H9 (cell line): ENCODE measurements at regions not wholly inside any gene's neighbourhood (a gene's known extent, or its start where the extent isn't known, plus 50 kb on each side); places are given as distances from the start of the nearest gene placed in this dataset.

Source experiments
- DNase-seq: peaks from one replicate; pipeline ENCODE4 v3.0.0-alpha.2; 2017
- H2AFZ ChIP-seq: one replicate; pipeline ENCODE4 v1.6.1; 2013; ENCODE audit warnings: mild to moderate bottlenecking, low read length, control low read depth, moderate library complexity
- H2AK5ac ChIP-seq: 2 replicates; pipeline ENCODE4 v1.6.1; 2013; ENCODE audit warnings: low read length, control low read depth, mixed read lengths; ENCODE audit not compliant: insufficient read length
- H2BK120ac ChIP-seq: one replicate; pipeline ENCODE4 v1.6.1; 2013; ENCODE audit warnings: low read depth, mild to moderate bottlenecking, low read length, control low read depth, inconsistent platforms; ENCODE audit not compliant: poor library complexity, severe bottlenecking
- H2BK12ac ChIP-seq: 2 replicates; pipeline ENCODE4 v1.6.1; 2013; ENCODE audit warnings: low read length, control low read depth, mixed read lengths, low read depth; ENCODE audit not compliant: insufficient read length
- H2BK15ac ChIP-seq: 2 replicates; pipeline ENCODE4 v1.6.1; 2013; ENCODE audit warnings: low read depth, low read length, control low read depth
- H2BK20ac ChIP-seq: one replicate; pipeline ENCODE4 v1.6.1; 2013; ENCODE audit warnings: low read depth, mild to moderate bottlenecking, low read length, control low read depth, inconsistent platforms; ENCODE audit not compliant: poor library complexity, severe bottlenecking
- H2BK5ac ChIP-seq: 2 replicates; pipeline ENCODE4 v1.6.1; 2013; ENCODE audit warnings: low read length, control low read depth, mixed read lengths; ENCODE audit not compliant: insufficient read length
- H3K14ac ChIP-seq: 2 replicates; pipeline ENCODE4 v1.6.1; 2013; ENCODE audit warnings: low read length, control low read depth; ENCODE audit not compliant: insufficient read depth
- H3K18ac ChIP-seq: 2 replicates; pipeline ENCODE4 v1.6.1; 2013; ENCODE audit warnings: low read depth, mild to moderate bottlenecking, mixed read lengths, low read length, control low read depth; ENCODE audit not compliant: insufficient read length
- H3K23ac ChIP-seq: 2 replicates; pipeline ENCODE4 v1.6.1; 2013; ENCODE audit warnings: low read length, control low read depth, mixed read lengths, low read depth; ENCODE audit not compliant: insufficient read length
- H3K23me2 ChIP-seq: 2 replicates; pipeline ENCODE4 v1.6.1; 2013; ENCODE audit warnings: low read depth, mild to moderate bottlenecking, mixed read lengths, low read length, control low read depth; ENCODE audit not compliant: insufficient read length, poor library complexity, severe bottlenecking
- H3K27ac ChIP-seq: 2 replicates; pipeline ENCODE4 v1.5.1; 2013; ENCODE audit warnings: low read length, control low read depth, mixed read lengths, low read depth; ENCODE audit not compliant: insufficient read length
- H3K27me3 ChIP-seq: 2 replicates; pipeline ENCODE4 v1.6.1; 2013; ENCODE audit warnings: low read length, control low read depth, inconsistent platforms; ENCODE audit not compliant: insufficient read depth
- H3K4ac ChIP-seq: 2 replicates; pipeline ENCODE4 v1.6.1; 2013; ENCODE audit warnings: low read depth, mild to moderate bottlenecking, control low read depth, inconsistent platforms, low read length, moderate library complexity
- H3K4me1 ChIP-seq: 2 replicates; pipeline ENCODE4 v1.6.1; 2013; ENCODE audit warnings: low read length, control low read depth, inconsistent platforms; ENCODE audit not compliant: insufficient read depth
- H3K4me2 ChIP-seq: 2 replicates; pipeline ENCODE4 v1.6.1; 2013; ENCODE audit warnings: low read length, control low read depth, mixed read lengths; ENCODE audit not compliant: insufficient read length, insufficient read depth
- H3K56ac ChIP-seq: 2 replicates; pipeline ENCODE4 v1.6.1; 2013; ENCODE audit warnings: low read depth, mild to moderate bottlenecking, mixed read lengths, low read length, control low read depth; ENCODE audit not compliant: insufficient read length
- H3K79me1 ChIP-seq: 2 replicates; pipeline ENCODE4 v1.6.1; 2013; ENCODE audit warnings: low read depth, mild to moderate bottlenecking, moderate library complexity, low read length, control low read depth, inconsistent platforms; ENCODE audit not compliant: insufficient read depth, poor library complexity, severe bottlenecking
- H3K79me2 ChIP-seq: 2 replicates; pipeline ENCODE4 v1.6.1; 2013; ENCODE audit warnings: low read length, control low read depth, inconsistent platforms; ENCODE audit not compliant: insufficient read depth
- H3K9ac ChIP-seq: 2 replicates; pipeline ENCODE4 v1.6.1; 2013; ENCODE audit warnings: low read length, control low read depth, mixed read lengths; ENCODE audit not compliant: insufficient read length; ENCODE audit errors: extremely low read depth
- H3K9me3 ChIP-seq: one replicate; pipeline ENCODE4 v1.6.1; 2013; ENCODE audit warnings: low read depth, low read length, inconsistent platforms; ENCODE audit not compliant: control insufficient read depth
- H3T11ph ChIP-seq: one replicate; pipeline ENCODE4 v1.6.1; 2013; ENCODE audit warnings: mild to moderate bottlenecking, low read length, control low read depth, inconsistent platforms
- H4K20me1 ChIP-seq: one replicate; pipeline ENCODE4 v1.6.1; 2013; ENCODE audit not compliant: control insufficient read depth, insufficient read length, insufficient read depth
- H4K5ac ChIP-seq: 2 replicates; pipeline ENCODE4 v1.6.1; 2013; ENCODE audit warnings: low read depth, mild to moderate bottlenecking, mixed read lengths, low read length, control low read depth; ENCODE audit not compliant: insufficient read length
- H4K8ac ChIP-seq: replicated peaks from 2 replicates; pipeline ENCODE4 v1.6.1; 2013; ENCODE audit warnings: low read length, control low read depth, mixed read lengths, low read depth; ENCODE audit not compliant: insufficient read length
- H4K91ac ChIP-seq: 2 replicates; pipeline ENCODE4 v1.6.1; 2013; ENCODE audit warnings: low read depth, mild to moderate bottlenecking, moderate library complexity, mixed read lengths, low read length, control low read depth; ENCODE audit not compliant: insufficient read length
- H3K27ac Mint-ChIP-seq, 3 experiments: 2 replicates in 2 of 3; 3 replicates in 1 of 3; pipeline ENCODE4 v1.8.0; 2020 to 2021; ENCODE audit warnings: mixed read lengths in 3 of 3, mild to moderate bottlenecking in 1 of 3, moderate library complexity in 1 of 3
- H3K27me3 Mint-ChIP-seq: 2 replicates; pipeline ENCODE4 v1.8.0; 2021; ENCODE audit warnings: low read depth, mild to moderate bottlenecking, moderate library complexity, mixed read lengths
- H3K36me3 Mint-ChIP-seq, 3 experiments: 2 replicates in 2 of 3; 3 replicates in 1 of 3; pipeline ENCODE4 v1.8.0; 2020 to 2021; ENCODE audit warnings: low read depth in 3 of 3, mixed read lengths in 3 of 3; ENCODE audit not compliant: insufficient read depth in 1 of 3
- H3K4me1 Mint-ChIP-seq, 2 experiments: 2 replicates each; pipeline ENCODE4 v1.8.0; 2020; ENCODE audit warnings: mixed read lengths in 2 of 2
- H3K4me3 Mint-ChIP-seq, 2 experiments: 2 replicates in 1 of 2; 3 replicates in 1 of 2; pipeline ENCODE4 v1.8.0; 2020 to 2021; ENCODE audit warnings: mild to moderate bottlenecking in 2 of 2, mixed read lengths in 2 of 2, moderate library complexity in 1 of 2
- H3K9me3 Mint-ChIP-seq, 2 experiments: 2 replicates in 1 of 2; 3 replicates in 1 of 2; pipeline ENCODE4 v1.8.0; 2020; ENCODE audit warnings: mild to moderate bottlenecking in 2 of 2, mixed read lengths in 2 of 2, moderate library complexity in 1 of 2
- CTCF ChIP-seq: fragments of 200-600 bp; sonication (generic); conservative IDR thresholded peaks from 3 replicates; pipeline ENCODE4 v1.8.0; 2021; ENCODE audit warnings: antibody characterized with exemption, mild to moderate bottlenecking
- WGBS: extraction: QIAGEN DNeasy Blood & Tissue Kit; methylation state at CpG from one replicate; pipeline ENCODE4 v1.1.7; 2013; ENCODE audit warnings: missing lambda C conversion rate, low lambda C conversion rate, mixed read lengths; ENCODE audit not compliant: insufficient read length; ENCODE audit errors: extremely low coverage; 5-methylcytosine and 5-hydroxymethylcytosine counted together

DNA sequence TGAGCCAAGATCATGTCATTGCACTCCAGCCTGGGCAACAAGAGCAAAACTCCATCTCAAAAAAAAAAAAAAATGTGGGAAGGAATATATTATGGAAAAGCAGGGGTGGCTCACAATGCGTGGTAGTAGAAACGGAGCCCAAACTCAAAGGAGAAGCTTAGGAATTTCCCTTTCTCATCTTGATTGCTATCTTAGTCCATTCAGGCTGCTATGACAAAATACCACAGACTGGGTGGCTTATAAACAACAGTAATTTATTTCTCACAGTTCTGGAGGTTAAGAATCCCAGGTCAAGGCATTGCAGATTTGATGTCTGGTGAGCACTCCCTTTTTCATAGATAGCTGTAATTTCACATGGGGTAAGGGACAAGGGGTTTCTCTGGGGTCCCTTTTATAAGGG is 153.8 kb upstream of the KRR1 start:
- Mint-ChIP-seq H3K27ac (no peak overlapping the region), H3K4me3 (no peak overlapping the region), H3K27me3 (no peaks in the 10 kb centered on the region), H3K36me3 (no peaks in the 10 kb centered on the region), H3K4me1 (peaks cover 16 to 18% of the 10 kb centered on the region in 2 experiments), H3K9me3 (no peaks in the 10 kb centered on the region)
- no peak overlapping the region for H4K8ac ChIP-seq
- H3K27ac ChIP-seq = no peak overlapping the region
- no peak overlapping the region for H2AK5ac ChIP-seq
- H2BK20ac ChIP-seq = no peak overlapping the region
- no peaks in the 10 kb centered on the region for H3K27me3 ChIP-seq
- no peaks in the 10 kb centered on the region for H4K20me1 ChIP-seq
- H3K56ac ChIP-seq = no peak overlapping the region
- H4K5ac ChIP-seq = no peak overlapping the region
- H3T11ph ChIP-seq = no peak overlapping the region
- H3K23ac ChIP-seq = no peak overlapping the region
- H3K23me2 ChIP-seq = no peaks in the 10 kb centered on the region
- no peak overlapping the region for H3K4ac ChIP-seq
- no peak overlapping the region for H3K9ac ChIP-seq
- no peak overlapping the region for H4K91ac ChIP-seq
- WGBS = no CpG with 5 or more reads among the region's 2 CpGs
- DNase-seq = no peak
- H3K9me3 ChIP-seq = no peaks in the 10 kb centered on the region
- no peaks in the 10 kb centered on the region for H3K79me1 ChIP-seq
- H3K4me2 ChIP-seq = no peak overlapping the region
- H2BK5ac ChIP-seq = no peak overlapping the region
- H3K14ac ChIP-seq = no peak overlapping the region
- no peaks in the 10 kb centered on the region for H3K79me2 ChIP-seq
- no peak overlapping the region for H2BK12ac ChIP-seq
- H3K4me1 ChIP-seq = no peaks in the 10 kb centered on the region; the same call in 1 of the 2 replicates
- H2AFZ ChIP-seq = no peak overlapping the region
- H3K18ac ChIP-seq = no peak overlapping the region
- TF ChIP-seq CTCF = no peak
- no peak overlapping the region for H2BK120ac ChIP-seq
- no peak overlapping the region for H2BK15ac ChIP-seq
